ENCODE measurements at regions not wholly inside any gene's neighbourhood (a gene's known extent, or its start where the extent isn't known, plus 50 kb on each side); places are given as distances from the start of the nearest gene placed in this dataset.
"Not testable (repeated sequence)": the region's sequence is repeated elsewhere in the genome, so short reads cannot be mapped to it uniquely, and the experiment has no call there.

DNA sequence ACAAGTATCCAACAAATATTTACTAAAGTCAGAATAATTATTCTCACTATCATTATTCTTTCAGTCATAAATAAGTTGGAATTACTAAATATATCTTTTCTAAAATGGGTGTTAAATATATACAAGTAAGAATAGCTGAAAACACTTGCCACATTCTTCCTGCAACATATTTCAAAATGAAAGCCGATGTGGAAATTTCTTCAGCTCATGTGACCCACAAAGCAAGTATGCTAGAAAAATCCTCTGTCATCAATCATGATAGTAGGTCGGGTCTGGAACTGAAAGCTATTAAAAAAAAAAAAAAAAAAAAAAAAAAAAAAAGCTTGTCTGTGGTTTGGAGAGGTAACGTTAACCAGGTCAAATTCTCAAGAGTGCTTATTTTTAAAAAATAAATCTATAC, 344.7 kb downstream of the NEBL start:
- no peak for DNase-seq
- intact Hi-C loops (cut with DNase I): no loop called here
- no peaks in the 10 kb centered on the region for H3K4me1 ChIP-seq
- no peaks in the 10 kb centered on the region for H3K9me3 ChIP-seq
- TF ChIP-seq, protein P1, sequence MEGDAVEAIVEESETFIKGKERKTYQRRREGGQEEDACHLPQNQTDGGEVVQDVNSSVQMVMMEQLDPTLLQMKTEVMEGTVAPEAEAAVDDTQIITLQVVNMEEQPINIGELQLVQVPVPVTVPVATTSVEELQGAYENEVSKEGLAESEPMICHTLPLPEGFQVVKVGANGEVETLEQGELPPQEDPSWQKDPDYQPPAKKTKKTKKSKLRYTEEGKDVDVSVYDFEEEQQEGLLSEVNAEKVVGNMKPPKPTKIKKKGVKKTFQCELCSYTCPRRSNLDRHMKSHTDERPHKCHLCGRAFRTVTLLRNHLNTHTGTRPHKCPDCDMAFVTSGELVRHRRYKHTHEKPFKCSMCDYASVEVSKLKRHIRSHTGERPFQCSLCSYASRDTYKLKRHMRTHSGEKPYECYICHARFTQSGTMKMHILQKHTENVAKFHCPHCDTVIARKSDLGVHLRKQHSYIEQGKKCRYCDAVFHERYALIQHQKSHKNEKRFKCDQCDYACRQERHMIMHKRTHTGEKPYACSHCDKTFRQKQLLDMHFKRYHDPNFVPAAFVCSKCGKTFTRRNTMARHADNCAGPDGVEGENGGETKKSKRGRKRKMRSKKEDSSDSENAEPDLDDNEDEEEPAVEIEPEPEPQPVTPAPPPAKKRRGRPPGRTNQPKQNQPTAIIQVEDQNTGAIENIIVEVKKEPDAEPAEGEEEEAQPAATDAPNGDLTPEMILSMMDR (IDR thresholded peaks at IDR 0.05): no peak
- no peak for TF ChIP-seq POLR2A (IDR thresholded peaks at IDR 0.05)
- ATAC-seq: no peak
- H3K36me3 ChIP-seq: no peaks in the 10 kb centered on the region
- 41% methylated on average over 3 of the region's 3 CpGs for WGBS (ENCODE audit: insufficient coverage, low coverage, low lambda C conversion rate, missing lambda C conversion rate)
- no peak overlapping the region for H3K27ac ChIP-seq
- H3K27me3 ChIP-seq: no peaks in the 10 kb centered on the region
- H3K4me3 ChIP-seq: no peak overlapping the region

DNA sequence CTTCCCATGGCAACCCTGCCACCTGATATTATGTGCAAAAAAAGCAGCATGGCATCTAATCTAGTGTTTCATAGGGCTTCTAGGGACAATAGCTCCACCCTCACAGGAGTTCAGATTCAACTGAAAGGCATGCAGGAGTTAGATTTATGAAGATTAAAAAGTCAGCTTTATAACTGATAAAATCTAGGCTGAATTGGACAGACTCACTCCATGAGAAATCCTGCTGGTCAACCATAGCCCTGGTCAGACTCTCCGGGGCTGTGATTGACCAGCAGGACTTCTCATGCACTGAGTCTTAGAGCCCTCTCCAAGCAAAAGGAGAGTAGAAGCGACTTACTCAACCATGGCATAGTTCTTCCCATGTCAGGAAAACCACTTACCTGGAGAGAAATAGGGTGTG, 345.4 kb downstream of the NEBL start:
- WGBS (ENCODE audit: insufficient coverage, low coverage, low lambda C conversion rate, missing lambda C conversion rate): 53% methylated on average over 2 of the region's 2 CpGs
- no peak overlapping the region for H3K27ac ChIP-seq
- intact Hi-C loops (cut with DNase I): no loop called here
- H3K27me3 ChIP-seq: no peaks in the 10 kb centered on the region
- no peak for ATAC-seq
- TF ChIP-seq, protein P1 (IDR thresholded peaks at IDR 0.05): no peak
- TF ChIP-seq POLR2A (IDR thresholded peaks at IDR 0.05): no peak
- no peak overlapping the region for H3K4me3 ChIP-seq
- no peak for DNase-seq
- no peaks in the 10 kb centered on the region for H3K4me1 ChIP-seq
- H3K36me3 ChIP-seq: no peaks in the 10 kb centered on the region
- H3K9me3 ChIP-seq: no peaks in the 10 kb centered on the region

DNA sequence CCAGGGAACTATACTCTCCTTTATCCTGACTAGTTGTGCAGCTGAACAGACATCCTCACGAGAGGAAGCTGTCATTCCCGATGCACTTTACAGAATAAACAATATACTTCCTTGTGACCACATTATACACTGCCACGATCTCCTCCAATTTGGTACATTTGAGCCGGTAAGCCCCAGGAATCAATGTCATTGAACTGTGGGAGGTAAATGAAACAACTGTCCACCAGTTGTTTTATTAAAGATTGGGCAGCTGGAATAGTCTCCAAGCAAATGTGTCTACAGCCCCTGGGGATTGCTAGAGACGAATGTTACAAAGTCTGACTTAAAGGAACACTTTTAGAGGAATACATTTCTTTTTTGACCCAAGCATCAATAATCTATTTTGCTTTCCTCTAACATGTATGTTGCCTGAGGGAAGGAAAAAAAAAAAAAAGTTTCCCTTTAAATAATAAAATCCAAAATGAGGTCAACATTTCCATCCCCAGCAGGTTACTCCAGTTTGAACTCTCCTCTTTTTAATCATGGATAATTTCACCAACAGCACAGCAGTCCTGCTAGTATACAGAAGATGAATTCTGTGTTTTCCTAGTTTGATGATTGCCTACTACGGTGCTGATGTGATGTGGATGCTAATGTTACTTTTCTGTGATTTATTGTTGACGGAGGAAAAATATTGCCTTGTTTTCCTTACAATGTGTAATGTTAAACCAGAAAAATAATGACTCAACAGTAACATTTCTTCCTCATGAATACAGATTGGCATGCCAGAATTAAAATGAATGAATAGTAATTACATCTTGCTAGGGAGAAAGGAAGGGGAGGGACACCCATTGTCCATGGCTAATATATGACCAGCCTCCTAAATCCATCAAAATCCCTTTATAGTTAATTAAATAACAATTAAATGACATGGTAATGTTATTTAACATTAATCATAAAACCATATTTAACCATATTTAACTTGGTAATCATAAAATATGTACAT, 360.9 kb downstream of the NEBL start:
- no peaks in the 10 kb centered on the region for H3K27me3 ChIP-seq
- TF ChIP-seq, protein P1 (IDR thresholded peaks at IDR 0.05): no peak
- no peak for TF ChIP-seq POLR2A (IDR thresholded peaks at IDR 0.05)
- no peaks in the 10 kb centered on the region for H3K36me3 ChIP-seq
- 54% methylated on average over 7 of the region's 7 CpGs for WGBS (ENCODE audit: insufficient coverage, low coverage, low lambda C conversion rate, missing lambda C conversion rate)
- intact Hi-C loops (cut with DNase I): no loop called here
- no peaks in the 10 kb centered on the region for H3K4me1 ChIP-seq
- DNase-seq: no peak
- no peak for ATAC-seq
- no peaks in the 10 kb centered on the region for H3K9me3 ChIP-seq
- no peak overlapping the region for H3K4me3 ChIP-seq
- H3K27ac ChIP-seq: no peak overlapping the region

DNA sequence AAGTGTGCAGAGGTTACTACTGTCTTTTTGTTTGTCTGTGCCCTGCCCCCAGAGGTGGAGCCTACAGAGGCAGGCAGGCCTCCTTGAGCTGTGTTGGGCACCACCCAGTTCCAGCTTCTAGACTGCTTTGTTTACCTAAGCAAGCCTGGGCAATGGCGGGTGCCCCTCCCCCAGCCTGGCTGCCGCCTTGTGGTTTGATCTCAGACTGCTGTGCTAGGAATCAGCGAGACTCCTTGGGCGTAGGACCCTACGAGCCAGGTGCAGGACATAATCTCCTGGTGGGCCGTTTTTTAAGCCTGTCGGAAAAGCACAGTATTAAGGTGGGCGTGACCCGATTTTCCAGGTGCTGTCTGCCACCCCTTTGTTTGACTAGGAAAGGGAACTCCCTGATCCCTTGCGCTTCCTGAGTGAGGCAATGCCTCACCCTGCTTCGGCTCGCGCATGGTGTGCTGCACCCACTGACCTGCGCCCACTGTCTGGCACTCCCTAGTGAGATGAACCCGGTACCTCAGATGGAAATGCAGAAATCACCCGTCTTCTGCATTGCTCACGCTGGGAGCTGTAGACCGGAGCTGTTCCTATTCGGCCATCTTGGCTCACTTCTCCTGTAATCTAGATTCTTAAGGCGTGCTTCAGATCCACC, 365.7 kb downstream of the NEBL start:
- H3K9me3 ChIP-seq; H3K4me3 ChIP-seq; H3K27me3 ChIP-seq; ATAC-seq; intact Hi-C loops (cut with DNase I); H3K27ac ChIP-seq; H3K36me3 ChIP-seq; DNase-seq; H3K4me1 ChIP-seq: not testable (repeated sequence)
- WGBS (ENCODE audit: insufficient coverage, low coverage, low lambda C conversion rate, missing lambda C conversion rate): 57% methylated on average over 4 of the region's 20 CpGs

DNA sequence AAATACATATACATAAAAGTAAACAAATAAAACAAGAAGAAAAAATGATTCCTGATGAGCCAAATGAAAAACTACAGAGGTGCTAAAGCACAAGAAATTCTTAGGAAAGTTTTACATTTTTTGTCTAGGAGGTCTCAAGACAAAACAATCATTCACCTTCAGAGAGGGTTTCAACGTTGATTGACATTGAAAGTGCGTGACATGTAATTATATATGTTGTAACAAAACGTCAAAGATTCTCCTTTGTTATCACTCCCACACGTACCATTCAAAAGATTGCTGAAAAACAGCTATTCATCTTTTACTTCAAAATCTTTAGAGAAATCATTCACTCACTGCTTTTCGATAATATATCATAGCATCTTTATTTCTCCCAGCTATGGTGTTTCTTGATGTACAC, 375.9 kb downstream of the NEBL start:
- no peak overlapping the region for H3K4me3 ChIP-seq
- 73% methylated on average over 5 of the region's 5 CpGs for WGBS (ENCODE audit: insufficient coverage, low coverage, low lambda C conversion rate, missing lambda C conversion rate)
- ATAC-seq (no peak), DNase-seq (no peak)
- H3K9me3 ChIP-seq: no peaks in the 10 kb centered on the region
- H3K27ac ChIP-seq: no peak overlapping the region
- TF ChIP-seq POLR2A (IDR thresholded peaks at IDR 0.05): no peak
- TF ChIP-seq, protein P1 (IDR thresholded peaks at IDR 0.05): no peak
- H3K27me3 ChIP-seq: no peaks in the 10 kb centered on the region
- no peaks in the 10 kb centered on the region for H3K36me3 ChIP-seq
- H3K4me1 ChIP-seq: no peaks in the 10 kb centered on the region
- intact Hi-C loops (cut with DNase I): no loop called here

Measured in right lobe of liver (tissue), 6 donors.